Tibial artery (tissue), 4 donors: ENCODE measurements at regions not wholly inside any gene's neighbourhood (a gene's known extent, or its start where the extent isn't known, plus 50 kb on each side); places are given as distances from the start of the nearest gene placed in this dataset.

ENCODE experiments used
- DNase-seq, 2 donors: peaks; one replicate each; pipeline ENCODE4 v3.0.0-alpha.2; 2019
- H3K27ac ChIP-seq, 2 donors: fragments of 200-600 bp; sonication (generic) in 1 of 2; 1 replicate in 1 of 2; 2 replicates in 1 of 2; pipeline ENCODE4 v1.5.1; 2018 to 2019; ENCODE audit warnings: mild to moderate bottlenecking in 1 of 2
- H3K27me3 ChIP-seq, 2 donors: fragments of 200-600 bp; sonication (generic) in 1 of 2; one replicate each; pipeline versions ENCODE4 v1.5.1 to v1.6.0; 2016 to 2019
- H3K36me3 ChIP-seq, 3 donors: fragments of 200-600 bp; sonication (generic) in 2 of 3; one replicate each; pipeline ENCODE4 v1.5.1; 2016 to 2019; ENCODE audit warnings: mild to moderate bottlenecking in 2 of 3
- H3K4me1 ChIP-seq, 4 donors: fragments of 200-600 bp; sonication (generic) in 2 of 4; 1 replicate in 3 of 4; 2 replicates in 1 of 4; pipeline ENCODE4 v1.5.1; 2016 to 2019
- H3K4me3 ChIP-seq, 2 donors: fragments of 200-600 bp; sonication (generic) in 1 of 2; 1 replicate in 1 of 2; 2 replicates in 1 of 2; pipeline ENCODE4 v1.5.1; 2018 to 2019; ENCODE audit warnings: mild to moderate bottlenecking in 2 of 2
- H3K9me3 ChIP-seq, 3 donors: fragments of 200-600 bp; sonication (generic) in 1 of 3; one replicate each; pipeline ENCODE4 v1.5.1; 2016 to 2019
- CTCF ChIP-seq, 2 experiments: fragments of 200-600 bp in 1 of 2; fragments of 450-650 bp in 1 of 2; IDR thresholded peaks; one replicate each; pipeline ENCODE4 v1.5.1; 2017 to 2019; ENCODE audit warnings: antibody characterized with exemption in 2 of 2, mild to moderate bottlenecking in 1 of 2, moderate library complexity in 1 of 2
- intact Hi-C: fragments of 100-400 bp; cut with DNase I; formaldehyde crosslinking; loops from one replicate; pipeline ENCODE4 v1.15.0; 2023; ENCODE audit warnings: low total_unique reads

GRCh38 chr12:47312808-47313426 is 233.2 kb upstream of the AMIGO2 start:
- Histone ChIP-seq H3K36me3 (no peaks in the 10 kb centered on the region), H3K9me3 (no peaks in the 10 kb centered on the region), H3K4me1 (peaks cover 0 to 13% (median 4%) of the 10 kb centered on the region in 4 donors), H3K27me3 (no peaks in the 10 kb centered on the region), H3K27ac (no peak overlapping the region), H3K4me3 (no peak overlapping the region)
- no peak for DNase-seq
- no peak for TF ChIP-seq CTCF (IDR thresholded peaks at IDR 0.05)
- intact Hi-C loops = no loop called here

- intact Hi-C loops = no loop called here
- no peaks in the 10 kb centered on the region for H3K36me3 ChIP-seq
- H3K9me3 ChIP-seq = no peaks in the 10 kb centered on the region
- H3K4me1 ChIP-seq = peaks cover 0 to 8% (median 3%) of the 10 kb centered on the region in 4 donors
- H3K27me3 ChIP-seq = no peaks in the 10 kb centered on the region
- no peak overlapping the region for H3K4me3 ChIP-seq
- H3K27ac ChIP-seq = no peak overlapping the region
- DNase-seq = no peak
- TF ChIP-seq CTCF (IDR thresholded peaks at IDR 0.05) = no peak
Measured at GRCh38 chr12:47312147-47312546, 232.4 kb upstream of the AMIGO2 start.

- Histone ChIP-seq H3K27ac (no peak overlapping the region), H3K9me3 (no peaks in the 10 kb centered on the region), H3K4me3 (no peak overlapping the region), H3K36me3 (no peaks in the 10 kb centered on the region), H3K4me1 (peaks cover 0 to 3% (median under 1%) of the 10 kb centered on the region in 4 donors), H3K27me3 (no peaks in the 10 kb centered on the region)
- intact Hi-C loops = no loop called here
- TF ChIP-seq CTCF (IDR thresholded peaks at IDR 0.05) = no peak
- DNase-seq = no peak
Measured at GRCh38 chr12:47311568-47311967, 231.8 kb upstream of the AMIGO2 start.

GRCh38 chr12:47311010-47311409 is 231.3 kb upstream of the AMIGO2 start:
- intact Hi-C loops = no loop called here
- Histone ChIP-seq H3K4me3 (no peak overlapping the region), H3K9me3 (no peaks in the 10 kb centered on the region), H3K36me3 (no peaks in the 10 kb centered on the region), H3K27ac (no peak overlapping the region), H3K27me3 (no peaks in the 10 kb centered on the region), H3K4me1 (no peaks in the 10 kb centered on the region)
- no peak for TF ChIP-seq CTCF (IDR thresholded peaks at IDR 0.05)
- no peak for DNase-seq

- Histone ChIP-seq H3K4me3 (no peak overlapping the region), H3K36me3 (no peaks in the 10 kb centered on the region), H3K27me3 (no peaks in the 10 kb centered on the region), H3K4me1 (no peaks in the 10 kb centered on the region), H3K9me3 (no peaks in the 10 kb centered on the region), H3K27ac (no peak overlapping the region)
- no peak for DNase-seq
- TF ChIP-seq CTCF (IDR thresholded peaks at IDR 0.05) = no peak
- intact Hi-C loops = loop anchor here (5.0 kb wide), 1 partner anchor 276 kb away; no protein-coding TSS in a partner anchor
Measured at GRCh38 chr12:47308672-47309071, 228.9 kb upstream of the AMIGO2 start.
